ENCODE measurements at regions not wholly inside any gene's neighbourhood (a gene's known extent, or its start where the extent isn't known, plus 50 kb on each side); places are given as distances from the start of the nearest gene placed in this dataset.

DNA sequence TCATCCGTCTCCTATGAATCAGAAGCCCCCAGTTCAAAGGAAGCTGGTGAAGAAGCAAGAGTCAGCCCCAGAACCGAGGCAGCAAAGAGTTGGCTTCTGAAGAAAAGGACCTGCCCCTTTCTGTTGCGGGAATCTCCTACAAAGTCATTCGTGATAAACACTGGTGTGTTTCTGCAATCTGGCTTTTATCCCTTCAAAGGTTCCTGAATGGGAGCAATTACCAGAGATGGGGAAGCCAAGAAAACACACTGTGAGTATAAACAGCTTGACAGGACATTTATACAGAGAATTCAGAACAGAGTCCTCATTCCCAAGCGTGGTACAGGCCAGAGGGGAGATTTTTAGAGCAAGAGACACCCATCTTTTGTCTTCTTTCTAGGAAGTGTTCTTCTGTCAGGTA is 226.8 kb upstream of the LNX1 start:
- no peak for TF ChIP-seq CTCF (IDR thresholded peaks at IDR 0.05; ENCODE audit: insufficient read depth, low read depth, low read length)
- Histone ChIP-seq H3K27me3 (ENCODE audit: control insufficient read depth, insufficient read depth, low read length) (no peaks in the 10 kb centered on the region), H3K36me3 (ENCODE audit: control insufficient read depth, insufficient read depth, low read length) (no peaks in the 10 kb centered on the region), H3K4me3 (ENCODE audit: low read depth, low read length) (no peak overlapping the region)
- ChIA-PET CTCF (interaction anchor here (0.9 to 2.5 kb wide), 3 partner anchors 12 to 105 kb away, joined by 3 to 8 read pairs (median 3); no protein-coding TSS in a partner anchor), POLR2A (no interaction called here)
- DNase-seq (ENCODE audit: low read depth) = no peak

GRCh38 chr4:53816561-53816960 is 225.3 kb upstream of the LNX1 start:
- H3K4me3 ChIP-seq (ENCODE audit: low read depth, low read length) = no peak overlapping the region
- H3K36me3 ChIP-seq (ENCODE audit: control insufficient read depth, insufficient read depth, low read length) = no peaks in the 10 kb centered on the region
- ChIA-PET POLR2A (no interaction called here), CTCF (interaction anchor here (2.5 kb wide), 1 partner anchor 12 kb away, joined by 8 read pairs; no protein-coding TSS in a partner anchor)
- DNase-seq (ENCODE audit: low read depth) = peak; percentile 45
- no peaks in the 10 kb centered on the region for H3K27me3 ChIP-seq (ENCODE audit: control insufficient read depth, insufficient read depth, low read length)
- 0 out of 2 replicates have a peak, but pooled peaks have one; percentile 10 for TF ChIP-seq CTCF (IDR thresholded peaks at IDR 0.05; ENCODE audit: insufficient read depth, low read depth, low read length)

DNA sequence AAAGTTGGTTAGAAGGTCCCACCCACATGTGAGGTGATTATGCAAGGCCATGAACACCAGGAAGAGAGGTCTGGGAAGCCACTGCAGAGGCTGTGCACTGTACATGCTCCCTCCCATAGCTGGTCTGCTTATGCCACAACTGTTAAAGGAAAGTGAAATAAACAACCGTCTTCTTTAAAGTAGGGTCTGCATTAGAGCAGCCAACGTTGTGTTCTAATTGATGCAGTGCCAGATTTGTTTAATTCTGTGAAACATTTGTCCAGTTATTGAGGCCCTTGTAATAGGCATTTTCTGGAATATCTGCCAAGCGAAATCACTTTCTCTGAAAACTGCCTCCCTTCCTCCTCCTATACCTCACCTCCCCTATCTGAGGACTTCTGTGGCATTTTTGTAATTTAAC is 224.0 kb upstream of the LNX1 start:
- Histone ChIP-seq H3K36me3 (ENCODE audit: control insufficient read depth, insufficient read depth, low read length) (no peaks in the 10 kb centered on the region), H3K27me3 (ENCODE audit: control insufficient read depth, insufficient read depth, low read length) (no peaks in the 10 kb centered on the region), H3K4me3 (ENCODE audit: low read depth, low read length) (no peak overlapping the region)
- ChIA-PET POLR2A (no interaction called here), CTCF (interaction anchor here (2.1 kb wide), 1 partner anchor 11 kb away, joined by 10 read pairs; no protein-coding TSS in a partner anchor)
- no peak for TF ChIP-seq CTCF (IDR thresholded peaks at IDR 0.05; ENCODE audit: insufficient read depth, low read depth, low read length)
- DNase-seq (ENCODE audit: low read depth) = no peak

DNA sequence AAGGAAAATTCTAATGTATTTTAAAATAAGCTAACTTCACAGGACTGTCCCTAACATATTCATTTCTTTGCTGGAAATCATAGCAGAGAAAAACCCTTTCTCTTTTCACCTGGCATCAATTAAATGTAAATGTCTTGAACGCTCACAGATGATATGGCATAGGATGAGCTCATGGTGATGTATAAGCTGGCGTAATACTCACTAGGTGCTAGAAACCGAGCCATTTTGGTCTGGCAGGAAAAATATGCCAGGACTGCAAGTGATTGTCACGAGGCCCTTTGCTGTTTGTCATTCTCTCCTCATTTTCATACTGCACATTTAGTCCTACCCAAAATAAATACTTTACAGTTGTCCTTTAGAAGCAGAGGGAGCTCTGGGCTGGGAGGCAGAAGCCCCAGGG is 222.7 kb upstream of the LNX1 start:
- no peak for DNase-seq (ENCODE audit: low read depth)
- Histone ChIP-seq H3K27me3 (ENCODE audit: control insufficient read depth, insufficient read depth, low read length) (no peaks in the 10 kb centered on the region), H3K36me3 (ENCODE audit: control insufficient read depth, insufficient read depth, low read length) (no peaks in the 10 kb centered on the region), H3K4me3 (ENCODE audit: low read depth, low read length) (no peak overlapping the region)
- TF ChIP-seq CTCF (IDR thresholded peaks at IDR 0.05; ENCODE audit: insufficient read depth, low read depth, low read length) = no peak
- POLR2A ChIA-PET = no interaction called here
- CTCF ChIA-PET = interaction anchor here (0.8 to 2.1 kb wide), 2 partner anchors 10 to 38 kb away, joined by 4 to 10 read pairs; no protein-coding TSS in a partner anchor

- CTCF ChIA-PET = no interaction called here
Observed at GRCh38 chr4:53810643-53811042, 219.4 kb upstream of the LNX1 start.

More at GRCh38 chr4:53810643-53811042, 219.4 kb upstream of the LNX1 start:
- POLR2A ChIA-PET = no interaction called here
- no peaks in the 10 kb centered on the region for H3K36me3 ChIP-seq (ENCODE audit: control insufficient read depth, insufficient read depth, low read length)
- H3K27me3 ChIP-seq (ENCODE audit: control insufficient read depth, insufficient read depth, low read length) = no peaks in the 10 kb centered on the region
- H3K4me3 ChIP-seq (ENCODE audit: low read depth, low read length) = no peak overlapping the region
- TF ChIP-seq CTCF (IDR thresholded peaks at IDR 0.05; ENCODE audit: insufficient read depth, low read depth, low read length) = no peak
- no peak for DNase-seq (ENCODE audit: low read depth)
